Pancreas (tissue), 10 donors: ENCODE measurements at regions not wholly inside any gene's neighbourhood (a gene's known extent, or its start where the extent isn't known, plus 50 kb on each side); places are given as distances from the start of the nearest gene placed in this dataset.

Experiments used
- ATAC-seq, 4 donors: fragments of 200-7000 bp; cut with Tn5 transposase; one replicate each; pipeline versions ENCODE4 v1.8.0 to v1.9.1; 2020; ENCODE audit warnings: mild to moderate bottlenecking in 4 of 4, moderate library complexity in 4 of 4
- DNase-seq, 6 donors: peaks; one replicate each; pipeline ENCODE4 v3.0.0-alpha.2; 2020
- FAIRE-seq: peaks from 2 replicates; lab custom pipeline; 2012; peaks lifted over from hg19 to GRCh38; lab: Jason Lieb, UNC
- H3K27ac ChIP-seq, 4 donors: fragments of 200-600 bp; sonication (generic); 1 replicate in 3 of 4; 2 replicates in 1 of 4; pipeline versions ENCODE4 v1.5.0 to v1.8.0; 2020
- H3K27me3 ChIP-seq, 4 donors: fragments of 200-600 bp; one replicate each; pipeline ENCODE4 v1.8.0; 2021
- H3K36me3 ChIP-seq, 3 donors: fragments of 200-600 bp; sonication (generic) in 1 of 3; one replicate each; pipeline versions ENCODE4 v1.5.0 to v1.8.0; 2020 to 2021
- H3K4me1 ChIP-seq, 3 donors: fragments of 200-600 bp; one replicate each; pipeline ENCODE4 v1.8.0; 2021
- H3K4me3 ChIP-seq, 4 donors: fragments of 200-600 bp; sonication (generic) in 2 of 4; one replicate each; pipeline versions ENCODE4 v1.5.0 to v1.8.0; 2020 to 2021
- H3K9me3 ChIP-seq, 4 donors: fragments of 200-600 bp; one replicate each; pipeline ENCODE4 v1.8.0; 2021
- WGBS, 2 donors: extraction: QIAGEN DNeasy Blood & Tissue Kit; methylation state at CpG; one replicate each; pipeline ENCODE4 v1.1.7; 2013; 5-methylcytosine and 5-hydroxymethylcytosine counted together
- intact Hi-C, 3 donors: fragments of 100-400 bp; cut with DNase I; formaldehyde crosslinking; loops; one replicate each; pipeline versions ENCODE4 v1.11.1 to v1.14.2; 2022
- TF ChIP-seq, protein P1 (sequence below), 4 donors: fragments of 200-600 bp; sonication (generic) in 3 of 4; IDR thresholded peaks; one replicate each; pipeline versions ENCODE4 v1.5.0 to v1.8.0; 2021; ENCODE audit warnings: antibody characterized with exemption in 4 of 4
- donor health status: healthy with polysubstance abuse.
- donor health status: DM: no; HTN: no; CAD: no; lungs with moderate emphysema.
- donor health status: DM: no; HTN: no; CAD: no.
- donor health status: control.
- donor health status: control.
- donor health status: Bipolar disorder and iron deficiency.
- donor health status: DM: yes; HTN: yes; CAD: no.
- donor health status: DM: no; HTN: no; CAD: no.
- donor health status: DM: no; HTN: no; CAD: no.
- donor health status: DM: yes; HTN: yes; CAD: no.

DNA sequence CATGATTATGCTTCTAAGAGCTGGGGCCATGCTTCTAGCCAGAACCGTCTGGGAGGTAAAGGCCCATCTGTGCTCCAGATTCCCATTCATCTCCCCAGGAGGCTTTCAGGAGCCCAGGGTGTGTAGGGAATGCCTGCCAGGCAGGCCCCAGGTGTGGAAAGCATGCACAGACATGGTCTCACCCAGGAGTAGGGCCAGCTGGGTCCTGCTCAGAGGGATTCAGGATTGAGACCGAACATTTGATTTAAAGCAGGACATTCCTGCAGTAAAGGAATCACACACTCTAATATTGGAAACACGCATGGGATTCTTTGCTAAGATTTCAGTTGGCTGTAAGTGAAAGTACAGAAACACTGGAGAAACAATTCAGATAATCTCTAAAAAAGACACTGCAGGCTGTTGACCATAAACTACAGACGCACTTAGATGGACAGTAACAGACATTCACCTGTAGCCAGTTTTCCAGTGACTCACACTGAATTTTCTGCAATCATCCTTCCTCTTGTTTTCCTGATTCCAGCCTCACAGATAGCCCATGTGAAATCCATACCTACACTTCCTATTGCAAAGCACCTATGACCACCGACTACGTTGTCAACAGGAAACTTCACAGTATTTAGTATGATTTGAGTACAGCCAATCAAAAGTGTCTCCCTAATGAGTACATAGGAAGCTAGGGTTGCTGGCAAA lies 257.8 kb downstream of the TBC1D4 start:
- H3K4me1 ChIP-seq = no peaks in the 10 kb centered on the region
- WGBS, 2 donors = 68 to 80% methylated on average over 6 of the region's 6 CpGs
- intact Hi-C loops = loop anchor here in 1 of 3 donors (10.0 kb wide), 1 partner anchor 1469 kb away; no protein-coding TSS in a partner anchor
- no peaks in the 10 kb centered on the region for H3K9me3 ChIP-seq
- H3K4me3 ChIP-seq = no peak overlapping the region
- no peaks in the 10 kb centered on the region for H3K27me3 ChIP-seq
- no peak for ATAC-seq
- FAIRE-seq = no peak
- DNase-seq = no peak
- TF ChIP-seq, protein P1, sequence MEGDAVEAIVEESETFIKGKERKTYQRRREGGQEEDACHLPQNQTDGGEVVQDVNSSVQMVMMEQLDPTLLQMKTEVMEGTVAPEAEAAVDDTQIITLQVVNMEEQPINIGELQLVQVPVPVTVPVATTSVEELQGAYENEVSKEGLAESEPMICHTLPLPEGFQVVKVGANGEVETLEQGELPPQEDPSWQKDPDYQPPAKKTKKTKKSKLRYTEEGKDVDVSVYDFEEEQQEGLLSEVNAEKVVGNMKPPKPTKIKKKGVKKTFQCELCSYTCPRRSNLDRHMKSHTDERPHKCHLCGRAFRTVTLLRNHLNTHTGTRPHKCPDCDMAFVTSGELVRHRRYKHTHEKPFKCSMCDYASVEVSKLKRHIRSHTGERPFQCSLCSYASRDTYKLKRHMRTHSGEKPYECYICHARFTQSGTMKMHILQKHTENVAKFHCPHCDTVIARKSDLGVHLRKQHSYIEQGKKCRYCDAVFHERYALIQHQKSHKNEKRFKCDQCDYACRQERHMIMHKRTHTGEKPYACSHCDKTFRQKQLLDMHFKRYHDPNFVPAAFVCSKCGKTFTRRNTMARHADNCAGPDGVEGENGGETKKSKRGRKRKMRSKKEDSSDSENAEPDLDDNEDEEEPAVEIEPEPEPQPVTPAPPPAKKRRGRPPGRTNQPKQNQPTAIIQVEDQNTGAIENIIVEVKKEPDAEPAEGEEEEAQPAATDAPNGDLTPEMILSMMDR (IDR thresholded peaks at IDR 0.05) = no peak
- H3K36me3 ChIP-seq = no peaks in the 10 kb centered on the region
- H3K27ac ChIP-seq = no peak overlapping the region

DNA sequence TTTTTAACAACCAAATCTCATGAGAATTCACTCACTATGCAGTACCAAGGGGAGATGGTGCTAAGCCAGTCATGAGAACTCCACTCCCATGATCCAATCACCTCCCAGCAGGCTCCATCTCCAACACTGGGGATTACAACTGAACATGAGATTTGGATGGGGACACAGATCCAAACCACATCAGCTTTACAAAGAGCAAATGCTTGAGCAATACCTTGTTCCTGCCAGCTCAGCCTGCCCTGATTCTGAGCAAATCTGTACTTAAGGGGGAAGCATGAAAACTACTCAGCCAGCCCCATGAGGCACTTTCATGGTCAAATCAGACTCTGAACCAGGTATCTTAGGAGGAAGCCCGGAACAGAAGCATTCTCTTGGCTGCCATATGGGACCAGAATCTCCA lies 259.9 kb downstream of the TBC1D4 start:
- TF ChIP-seq, protein P1 (IDR thresholded peaks at IDR 0.05) = no peak
- intact Hi-C loops = loop anchor here in 1 of 3 donors (10.0 kb wide), 1 partner anchor 1467 kb away; no protein-coding TSS in a partner anchor
- ATAC-seq (no peak), DNase-seq (no peak), FAIRE-seq (no peak)
- H3K4me3 ChIP-seq = no peak overlapping the region
- no peak overlapping the region for H3K27ac ChIP-seq
- WGBS, 2 donors = 66 to 83% methylated on average over 1 of the region's 1 CpG
- H3K4me1 ChIP-seq = no peaks in the 10 kb centered on the region
- no peaks in the 10 kb centered on the region for H3K9me3 ChIP-seq
- H3K27me3 ChIP-seq = no peaks in the 10 kb centered on the region
- H3K36me3 ChIP-seq = no peaks in the 10 kb centered on the region

DNA sequence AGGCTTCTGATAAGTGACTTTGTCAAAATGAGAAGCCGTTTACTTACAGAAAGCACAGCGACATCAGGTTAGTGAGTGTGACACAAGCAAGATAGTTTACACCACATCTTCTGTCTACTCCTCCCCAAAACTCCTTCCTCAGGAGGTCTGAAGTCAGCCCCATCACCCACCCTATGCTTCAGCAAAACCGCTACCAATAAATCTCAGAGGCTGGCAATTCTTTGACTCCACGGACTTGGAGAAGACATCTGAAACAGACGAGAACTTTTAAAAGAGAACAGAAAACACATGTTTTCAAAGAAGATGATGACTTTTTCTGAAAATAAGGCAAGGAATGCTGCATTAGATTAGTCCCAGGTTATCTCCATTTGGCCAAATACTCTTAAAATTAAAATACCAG lies 261.1 kb downstream of the TBC1D4 start:
- no peak overlapping the region for H3K27ac ChIP-seq
- no peaks in the 10 kb centered on the region for H3K36me3 ChIP-seq
- H3K9me3 ChIP-seq = no peaks in the 10 kb centered on the region
- TF ChIP-seq, protein P1 (IDR thresholded peaks at IDR 0.05) = no peak
- FAIRE-seq (no peak), DNase-seq (no peak), ATAC-seq (no peak)
- intact Hi-C loops = loop anchor here in 1 of 3 donors (10.0 kb wide), 1 partner anchor 1466 kb away; no protein-coding TSS in a partner anchor
- H3K4me1 ChIP-seq = no peaks in the 10 kb centered on the region
- WGBS, 2 donors = 55 to 69% methylated on average over 5 of the region's 5 CpGs
- no peaks in the 10 kb centered on the region for H3K27me3 ChIP-seq
- H3K4me3 ChIP-seq = no peak overlapping the region

DNA sequence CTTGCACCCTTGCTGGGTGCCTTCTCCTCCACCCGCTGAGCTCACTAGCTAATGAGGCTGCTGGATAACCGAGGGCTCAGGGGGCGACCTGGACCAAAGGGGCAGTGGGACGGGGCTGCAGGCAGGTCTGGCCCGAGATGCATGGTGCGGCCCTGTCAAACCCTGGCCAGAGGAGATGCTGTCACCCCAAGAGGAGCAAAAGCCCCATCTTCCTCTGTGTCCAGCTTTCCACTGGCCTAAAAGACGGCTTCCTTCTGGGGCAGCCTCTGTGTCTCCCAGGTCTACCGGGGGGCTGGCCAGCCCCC lies 261.8 kb downstream of the TBC1D4 start:
- TF ChIP-seq, protein P1 (IDR thresholded peaks at IDR 0.05) = no peak
- H3K36me3 ChIP-seq = no peaks in the 10 kb centered on the region
- no peaks in the 10 kb centered on the region for H3K27me3 ChIP-seq
- no peak overlapping the region for H3K27ac ChIP-seq
- intact Hi-C loops = loop anchor here in 1 of 3 donors (10.0 kb wide), 1 partner anchor 1465 kb away; no protein-coding TSS in a partner anchor
- no peaks in the 10 kb centered on the region for H3K4me1 ChIP-seq
- H3K9me3 ChIP-seq = no peaks in the 10 kb centered on the region
- peak in 1 of 6 donors; percentile 43 for DNase-seq
- FAIRE-seq = no peak
- no peak overlapping the region for H3K4me3 ChIP-seq
- 68 to 71% methylated on average over 8 of the region's 8 CpGs for WGBS, 2 donors
- no peak for ATAC-seq
